ENCODE measurements at regions not wholly inside any gene's neighbourhood (a gene's known extent, or its start where the extent isn't known, plus 50 kb on each side); places are given as distances from the start of the nearest gene placed in this dataset.

GRCh38 chr1:81660286-81660685 lies 140.4 kb upstream of the ADGRL2 start:
- TF ChIP-seq POLR2A (IDR thresholded peaks at IDR 0.05), result no peak
- no peak for TF ChIP-seq CTCF (IDR thresholded peaks at IDR 0.05)
- Histone ChIP-seq H3K4me1 (no peaks in the 10 kb centered on the region), H3K27me3 (no peaks in the 10 kb centered on the region), H3K4me3 (no peak overlapping the region), H3K27ac (no peak overlapping the region), H3K9me3 (no peaks in the 10 kb centered on the region), H3K36me3 (ENCODE audit: low read depth, missing control alignments) (no peaks in the 10 kb centered on the region)
- intact Hi-C loops (cut with DNase I; ENCODE audit: low total_unique reads), result no loop called here
- DNase-seq, result no peak

- no peaks in the 10 kb centered on the region for H3K27me3 ChIP-seq
- no peaks in the 10 kb centered on the region for H3K9me3 ChIP-seq
- no peak overlapping the region for H3K4me3 ChIP-seq
- H3K27ac ChIP-seq, result no peak overlapping the region
- TF ChIP-seq CTCF (IDR thresholded peaks at IDR 0.05), result no peak
- TF ChIP-seq POLR2A (IDR thresholded peaks at IDR 0.05), result no peak
- DNase-seq, result no peak
- H3K36me3 ChIP-seq (ENCODE audit: low read depth, missing control alignments), result no peaks in the 10 kb centered on the region
- WGBS, 2 donors, result 88 to 97% methylated on average over 3 of the region's 3 CpGs
- intact Hi-C loops (cut with DNase I; ENCODE audit: low total_unique reads), result no loop called here
- no peaks in the 10 kb centered on the region for H3K4me1 ChIP-seq
These were observed 146.1 kb upstream of the ADGRL2 start for GRCh38 chr1:81654657-81655056.

GRCh38 chr1:81654147-81654546 lies 146.6 kb upstream of the ADGRL2 start:
- intact Hi-C loops (cut with DNase I; ENCODE audit: low total_unique reads), result no loop called here
- WGBS, 2 donors, result 85 to 88% methylated on average over 7 to 8 of the region's 8 CpGs
- H3K27me3 ChIP-seq, result no peaks in the 10 kb centered on the region
- H3K27ac ChIP-seq, result no peak overlapping the region
- H3K36me3 ChIP-seq (ENCODE audit: low read depth, missing control alignments), result no peaks in the 10 kb centered on the region
- DNase-seq, result no peak
- no peaks in the 10 kb centered on the region for H3K4me1 ChIP-seq
- H3K4me3 ChIP-seq, result no peak overlapping the region
- no peaks in the 10 kb centered on the region for H3K9me3 ChIP-seq
- TF ChIP-seq CTCF (IDR thresholded peaks at IDR 0.05), result no peak
- TF ChIP-seq POLR2A (IDR thresholded peaks at IDR 0.05), result no peak

- Histone ChIP-seq H3K4me1 (no peaks in the 10 kb centered on the region), H3K36me3 (ENCODE audit: low read depth, missing control alignments) (no peaks in the 10 kb centered on the region), H3K9me3 (no peaks in the 10 kb centered on the region), H3K27ac (no peak overlapping the region), H3K4me3 (no peak overlapping the region), H3K27me3 (no peaks in the 10 kb centered on the region)
- no peak for DNase-seq
- TF ChIP-seq CTCF (IDR thresholded peaks at IDR 0.05), result no peak
- TF ChIP-seq POLR2A (IDR thresholded peaks at IDR 0.05), result no peak
- intact Hi-C loops (cut with DNase I; ENCODE audit: low total_unique reads), result no loop called here
These were observed 150.0 kb upstream of the ADGRL2 start for GRCh38 chr1:81650776-81651175.

GRCh38 chr1:81635816-81636215 lies 164.9 kb upstream of the ADGRL2 start:
- Histone ChIP-seq H3K27me3 (no peaks in the 10 kb centered on the region), H3K27ac (no peak overlapping the region), H3K36me3 (ENCODE audit: low read depth, missing control alignments) (no peaks in the 10 kb centered on the region), H3K9me3 (no peaks in the 10 kb centered on the region), H3K4me3 (no peak overlapping the region), H3K4me1 (no peaks in the 10 kb centered on the region)
- TF ChIP-seq CTCF (IDR thresholded peaks at IDR 0.05) (no peak), POLR2A (IDR thresholded peaks at IDR 0.05) (no peak)
- 65 to 72% methylated on average over 2 of the region's 2 CpGs for WGBS, 2 donors
- intact Hi-C loops (cut with DNase I; ENCODE audit: low total_unique reads), result no loop called here
- DNase-seq, result no peak
